ENCODE measurements at regions not wholly inside any gene's neighbourhood (a gene's known extent, or its start where the extent isn't known, plus 50 kb on each side); places are given as distances from the start of the nearest gene placed in this dataset.

DNA sequence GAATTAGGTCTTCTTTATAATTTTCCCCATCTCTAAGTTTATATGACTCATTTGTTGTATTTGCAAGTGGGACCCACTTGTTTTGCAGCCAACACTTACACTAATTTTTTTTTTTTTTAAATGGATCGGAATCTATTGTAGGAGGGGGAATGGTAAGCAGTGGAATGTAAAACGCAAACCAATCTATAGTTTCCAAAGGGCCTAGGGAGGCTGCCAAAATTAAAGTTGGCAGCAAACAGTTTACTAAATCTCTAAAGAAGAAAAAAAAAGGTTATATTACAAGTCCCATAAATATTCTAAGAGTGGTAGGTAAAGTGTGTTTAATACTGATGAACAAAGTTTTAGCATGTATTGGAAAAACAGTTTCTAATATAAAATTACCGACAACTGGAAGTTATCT is 416.8 kb upstream of the SALL1 start:
- Mint-ChIP-seq H3K27me3 (no peaks in the 10 kb centered on the region), H3K27ac (no peak overlapping the region), H3K4me3 (no peak overlapping the region), H3K36me3 (ENCODE audit: low read depth) (no peaks in the 10 kb centered on the region), H3K9me3 (peaks cover 14% of the 10 kb centered on the region), H3K4me1 (ENCODE audit: low read depth) (no peaks in the 10 kb centered on the region)
- no peak for DNase-seq

DNA sequence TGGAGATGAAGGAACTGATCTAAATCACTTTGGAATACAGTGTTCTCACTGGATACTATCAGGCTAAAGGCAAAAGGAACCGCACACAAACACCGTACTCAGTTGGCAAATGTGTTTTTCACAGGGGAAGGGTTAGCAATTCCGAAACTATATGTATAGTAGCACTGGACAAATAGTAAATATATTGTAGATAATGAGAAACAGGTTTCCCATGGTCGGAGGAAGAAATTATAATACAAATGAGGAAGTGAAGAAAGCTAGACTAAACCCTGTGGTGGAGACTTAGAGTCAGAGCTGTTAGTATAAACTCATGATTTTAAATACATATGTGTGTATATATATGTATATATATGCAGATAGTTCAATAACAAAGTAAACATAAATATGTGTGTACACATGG is 414.1 kb upstream of the SALL1 start:
- DNase-seq = no peak
- Mint-ChIP-seq H3K9me3 (peaks cover 9% of the 10 kb centered on the region), H3K36me3 (ENCODE audit: low read depth) (no peaks in the 10 kb centered on the region), H3K27me3 (no peaks in the 10 kb centered on the region), H3K4me3 (no peak overlapping the region), H3K27ac (no peak overlapping the region), H3K4me1 (ENCODE audit: low read depth) (no peaks in the 10 kb centered on the region)

DNA sequence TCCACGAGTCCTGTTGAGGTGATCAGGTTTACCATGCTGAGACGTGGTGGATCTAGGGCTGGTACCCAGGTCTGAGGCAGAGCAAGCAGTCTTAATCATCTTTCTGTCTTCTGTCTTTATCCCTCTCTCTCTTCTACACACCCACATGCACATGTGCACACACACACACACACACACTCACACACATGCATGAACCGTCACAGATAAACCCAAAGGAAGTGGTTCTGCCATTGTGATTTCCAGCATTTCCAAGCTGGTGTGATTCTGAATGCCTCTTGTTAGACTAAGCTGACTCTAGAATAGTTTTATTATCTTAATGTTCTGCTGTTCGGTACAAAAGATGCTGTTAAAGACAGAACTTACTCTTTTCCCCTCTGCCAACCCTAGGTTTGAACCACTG is 411.8 kb upstream of the SALL1 start:
- Mint-ChIP-seq H3K36me3 (ENCODE audit: low read depth) (no peaks in the 10 kb centered on the region), H3K4me3 (no peak overlapping the region), H3K4me1 (ENCODE audit: low read depth) (no peaks in the 10 kb centered on the region), H3K27ac (no peak overlapping the region), H3K9me3 (peaks cover 9% of the 10 kb centered on the region), H3K27me3 (no peaks in the 10 kb centered on the region)
- no peak for DNase-seq

DNA sequence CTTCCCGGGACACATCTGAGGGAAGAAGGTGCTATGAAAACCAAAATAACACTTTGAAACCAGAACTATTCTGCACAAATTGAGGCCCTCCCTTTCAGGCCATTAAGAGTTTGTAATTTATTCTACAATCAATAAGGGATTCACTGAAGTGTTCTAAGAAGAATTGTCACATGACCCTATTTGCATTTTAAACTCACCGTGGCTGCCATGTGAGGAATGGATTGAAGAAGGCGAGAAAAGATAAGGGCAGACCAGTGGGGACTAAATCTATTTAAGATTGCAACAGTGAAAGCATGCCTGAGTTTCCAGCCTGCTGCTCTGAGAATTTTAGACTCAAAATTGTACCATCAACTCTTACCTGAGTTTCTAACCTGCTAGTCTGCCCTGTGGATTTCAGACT is 408.8 kb upstream of the SALL1 start:
- no peak overlapping the region for H3K4me3 Mint-ChIP-seq
- H3K27me3 Mint-ChIP-seq = no peaks in the 10 kb centered on the region
- no peak for DNase-seq

DNA sequence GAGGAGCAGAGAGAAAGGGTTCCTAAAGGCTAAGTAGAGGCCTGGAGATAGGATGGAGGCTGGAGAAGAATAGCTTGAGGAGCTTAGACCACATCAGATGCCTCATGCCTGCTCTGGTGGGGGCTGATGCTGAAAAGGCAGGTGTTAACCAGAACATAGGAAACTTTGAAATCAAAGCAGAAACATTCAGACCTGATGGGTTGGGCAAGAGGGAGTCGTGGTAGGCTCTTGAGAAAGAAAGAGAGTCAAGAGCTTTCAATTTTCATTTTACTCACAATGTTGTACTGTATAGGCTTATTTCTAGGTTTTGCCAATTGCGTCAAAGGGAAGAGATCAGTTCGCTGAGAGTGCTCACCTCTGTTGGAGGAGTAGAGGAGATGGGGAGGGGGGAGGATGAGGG is 406.6 kb upstream of the SALL1 start:
- H3K9me3 Mint-ChIP-seq = no peaks in the 10 kb centered on the region
- no peaks in the 10 kb centered on the region for H3K36me3 Mint-ChIP-seq (ENCODE audit: low read depth)
- no peak overlapping the region for H3K27ac Mint-ChIP-seq
- no peaks in the 10 kb centered on the region for H3K27me3 Mint-ChIP-seq
- no peak for DNase-seq
- H3K4me1 Mint-ChIP-seq (ENCODE audit: low read depth) = no peaks in the 10 kb centered on the region
- H3K4me3 Mint-ChIP-seq = no peak overlapping the region

More for the DNA sequence above, 408.8 kb upstream of the SALL1 start:
- H3K36me3 Mint-ChIP-seq (ENCODE audit: low read depth) = no peaks in the 10 kb centered on the region
- H3K9me3 Mint-ChIP-seq = peaks cover 9% of the 10 kb centered on the region
- no peak overlapping the region for H3K27ac Mint-ChIP-seq
- no peaks in the 10 kb centered on the region for H3K4me1 Mint-ChIP-seq (ENCODE audit: low read depth)

DNA sequence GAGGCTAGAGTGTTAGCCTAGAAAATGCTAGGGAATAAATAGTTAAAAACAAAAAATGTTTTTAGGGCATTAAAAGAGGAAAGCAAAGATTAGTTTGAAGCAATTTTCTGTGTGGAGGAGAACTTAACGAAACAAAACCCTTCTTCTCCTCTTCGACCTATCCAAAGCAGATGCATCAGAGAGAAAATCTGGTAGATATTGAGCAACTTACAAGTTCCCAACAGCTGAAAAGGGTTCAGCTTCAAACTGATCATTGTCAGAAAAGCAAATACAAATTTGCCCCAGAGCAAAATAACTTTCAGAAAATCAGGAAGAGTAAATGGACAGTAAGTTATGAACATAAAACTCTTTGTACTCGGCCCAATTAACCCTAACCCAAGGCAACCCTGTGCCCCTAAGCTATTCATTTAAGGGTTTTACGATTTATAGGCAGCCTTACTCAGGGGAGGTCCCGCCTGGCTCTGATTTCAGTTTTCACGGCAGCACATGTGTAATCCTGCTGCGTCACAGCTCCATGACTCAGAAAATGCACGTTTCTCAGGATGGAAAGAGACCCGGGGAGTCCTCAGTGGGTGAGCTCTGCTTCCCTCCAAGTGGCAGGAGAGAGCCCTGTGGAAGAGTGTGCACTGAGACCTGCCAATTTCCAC is 405.7 kb upstream of the SALL1 start:
- H3K27ac Mint-ChIP-seq = no peak overlapping the region
- H3K36me3 Mint-ChIP-seq (ENCODE audit: low read depth) = no peaks in the 10 kb centered on the region
- no peak overlapping the region for H3K4me3 Mint-ChIP-seq
- no peaks in the 10 kb centered on the region for H3K27me3 Mint-ChIP-seq
- no peaks in the 10 kb centered on the region for H3K9me3 Mint-ChIP-seq
- DNase-seq = no peak
- no peaks in the 10 kb centered on the region for H3K4me1 Mint-ChIP-seq (ENCODE audit: low read depth)

DNA sequence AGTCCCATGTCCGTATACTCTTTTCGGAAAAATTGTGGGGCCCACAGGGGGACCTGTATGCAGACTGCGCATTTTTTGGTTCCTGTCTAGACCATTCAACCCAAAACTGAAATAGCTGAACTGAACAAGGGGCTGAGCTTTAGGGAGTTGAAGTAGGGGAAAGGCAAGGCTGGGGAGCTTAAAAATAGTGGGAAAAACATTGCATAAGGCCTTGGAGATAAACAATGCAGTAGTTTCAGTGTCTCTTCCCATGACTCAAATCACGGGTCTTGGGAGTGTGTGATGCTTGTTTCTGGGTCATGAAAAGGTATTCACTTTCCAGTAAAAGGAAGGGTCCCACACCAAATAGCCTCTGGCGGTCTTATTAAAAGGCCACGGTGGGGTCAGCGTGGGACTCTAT is 402.8 kb upstream of the SALL1 start:
- Mint-ChIP-seq H3K4me3 (no peak overlapping the region), H3K9me3 (no peaks in the 10 kb centered on the region), H3K36me3 (ENCODE audit: low read depth) (no peaks in the 10 kb centered on the region), H3K27me3 (no peaks in the 10 kb centered on the region), H3K27ac (no peak overlapping the region), H3K4me1 (ENCODE audit: low read depth) (no peaks in the 10 kb centered on the region)
- DNase-seq = no peak

DNA sequence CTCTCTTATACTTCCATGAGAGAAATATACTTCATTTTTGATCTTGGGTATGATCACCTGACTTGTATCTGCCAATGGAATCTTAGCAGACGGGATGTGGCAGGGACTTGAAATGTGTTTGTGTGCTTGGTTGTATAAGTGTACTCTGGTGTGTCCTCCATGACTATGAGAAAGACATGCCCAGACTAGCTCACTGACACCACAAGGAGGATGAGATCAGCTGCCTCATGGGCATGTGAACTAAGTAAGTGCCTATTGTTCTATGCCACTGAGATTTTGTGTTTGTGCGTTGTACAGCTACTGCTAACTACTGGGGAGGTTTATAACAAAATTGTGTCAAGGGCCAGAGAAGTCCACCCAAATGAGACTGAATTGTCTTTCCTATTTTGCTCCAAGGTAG is 402.2 kb upstream of the SALL1 start:
- H3K4me1 Mint-ChIP-seq (ENCODE audit: low read depth) = no peaks in the 10 kb centered on the region
- H3K27me3 Mint-ChIP-seq = no peaks in the 10 kb centered on the region
- H3K36me3 Mint-ChIP-seq (ENCODE audit: low read depth) = no peaks in the 10 kb centered on the region
- no peak overlapping the region for H3K4me3 Mint-ChIP-seq
- DNase-seq = no peak
- no peak overlapping the region for H3K27ac Mint-ChIP-seq
- no peaks in the 10 kb centered on the region for H3K9me3 Mint-ChIP-seq

DNA sequence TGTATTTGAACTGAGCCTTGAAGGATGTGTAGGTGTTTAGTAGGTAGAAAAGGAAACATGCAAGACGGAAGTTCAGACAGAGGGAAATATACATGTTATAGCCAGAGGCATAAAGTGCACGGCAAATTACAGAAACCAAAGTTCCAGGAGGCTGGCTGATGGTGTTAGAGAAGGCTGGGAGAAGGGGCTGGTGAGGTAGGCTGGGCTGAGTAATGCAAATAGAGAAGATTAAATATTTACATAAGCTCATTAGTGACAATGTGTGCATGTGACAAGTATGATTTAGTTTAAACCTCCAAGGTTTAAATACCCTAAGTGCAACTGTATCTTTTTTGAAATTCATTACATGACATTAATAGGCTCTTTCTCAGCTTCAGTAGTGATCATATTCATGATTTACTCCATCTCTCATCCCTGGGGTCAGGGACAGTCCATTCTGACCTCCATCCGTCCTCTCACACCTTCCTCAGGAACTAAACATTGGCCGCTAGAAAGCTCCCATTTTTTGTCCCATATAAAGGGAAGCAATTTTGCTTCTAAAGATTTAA is 399.8 kb upstream of the SALL1 start:
- H3K4me1 Mint-ChIP-seq (ENCODE audit: low read depth) = no peaks in the 10 kb centered on the region
- no peak for DNase-seq
- H3K36me3 Mint-ChIP-seq (ENCODE audit: low read depth) = no peaks in the 10 kb centered on the region
- no peaks in the 10 kb centered on the region for H3K27me3 Mint-ChIP-seq
- no peak overlapping the region for H3K4me3 Mint-ChIP-seq
- H3K9me3 Mint-ChIP-seq = peaks cover 2% of the 10 kb centered on the region
- no peak overlapping the region for H3K27ac Mint-ChIP-seq

DNA sequence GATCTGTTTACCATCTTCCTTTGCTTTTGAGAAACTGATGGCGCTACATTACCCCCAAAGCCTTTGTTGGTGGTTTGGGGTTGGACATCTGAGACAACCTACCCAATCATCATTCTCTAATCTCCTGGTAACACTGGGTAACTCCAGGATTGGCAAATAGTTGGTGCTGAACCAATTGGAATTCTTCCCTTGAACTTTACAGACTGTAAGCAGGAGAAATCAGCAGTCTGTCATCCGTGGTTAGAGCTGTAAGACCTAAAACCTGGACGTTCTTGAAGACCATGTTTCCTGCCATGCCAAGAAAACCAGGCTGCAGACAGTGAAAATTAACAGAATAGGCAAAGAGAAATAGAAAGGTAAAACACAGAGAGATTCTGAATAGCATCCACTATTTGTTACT is 398.8 kb upstream of the SALL1 start:
- Mint-ChIP-seq H3K27ac (no peak overlapping the region), H3K36me3 (ENCODE audit: low read depth) (no peaks in the 10 kb centered on the region), H3K27me3 (no peaks in the 10 kb centered on the region), H3K9me3 (peaks cover 2% of the 10 kb centered on the region), H3K4me1 (ENCODE audit: low read depth) (no peaks in the 10 kb centered on the region), H3K4me3 (no peak overlapping the region)
- DNase-seq = no peak

DNA sequence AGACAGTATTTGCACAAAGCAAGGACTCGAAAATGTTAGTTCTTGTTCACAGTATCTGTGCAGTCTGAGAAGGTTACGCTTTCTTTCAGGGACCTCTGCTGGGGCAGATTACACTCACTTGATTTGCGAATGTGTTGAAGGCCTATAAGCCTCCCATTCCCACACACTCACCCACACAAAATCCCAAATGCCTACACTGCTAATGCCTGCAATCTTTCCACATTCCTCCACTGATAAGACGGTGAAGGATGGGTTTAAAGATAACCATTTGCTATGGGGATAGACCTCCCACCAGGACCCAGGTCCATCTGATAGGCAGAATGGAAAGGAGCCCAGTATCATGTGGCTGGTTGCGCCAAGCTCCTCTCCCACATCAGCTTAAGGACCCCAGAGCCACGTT is 394.9 kb upstream of the SALL1 start:
- DNase-seq = no peak
- H3K4me1 Mint-ChIP-seq (ENCODE audit: low read depth) = no peaks in the 10 kb centered on the region
- no peaks in the 10 kb centered on the region for H3K36me3 Mint-ChIP-seq (ENCODE audit: low read depth)
- peaks cover 2% of the 10 kb centered on the region for H3K9me3 Mint-ChIP-seq
- no peak overlapping the region for H3K4me3 Mint-ChIP-seq
- H3K27ac Mint-ChIP-seq = no peak overlapping the region
- H3K27me3 Mint-ChIP-seq = no peaks in the 10 kb centered on the region

DNA sequence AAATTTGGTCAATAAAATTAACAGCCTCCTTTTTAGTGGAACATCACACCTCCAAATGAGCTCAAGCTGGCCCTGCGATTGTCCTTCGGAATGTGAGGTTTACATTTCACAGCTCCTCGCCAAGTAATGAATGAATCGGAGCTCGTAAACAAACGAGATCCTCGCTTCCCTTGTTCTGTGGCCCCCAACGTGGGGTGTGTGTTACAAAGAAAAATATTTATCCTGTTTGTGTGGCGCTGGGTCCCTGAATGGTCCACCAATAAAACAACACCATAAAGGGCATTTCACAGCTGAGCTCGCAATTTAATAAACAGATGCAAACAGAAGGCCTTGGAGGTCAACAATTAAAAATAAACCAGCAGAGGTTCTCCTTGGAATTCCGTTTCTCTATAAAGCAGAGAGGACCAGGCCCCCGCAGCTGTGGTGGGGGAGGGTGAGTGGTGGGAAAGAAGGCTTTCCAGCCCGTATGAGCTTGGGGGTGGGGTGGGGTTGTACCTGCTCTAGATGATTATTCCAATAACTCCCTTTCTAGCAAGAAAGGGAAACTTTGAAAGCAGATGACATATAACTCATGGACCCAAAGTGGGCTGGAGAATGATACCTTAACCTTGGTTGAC is 393.9 kb upstream of the SALL1 start:
- Mint-ChIP-seq H3K9me3 (peaks cover 5% of the 10 kb centered on the region), H3K27me3 (no peaks in the 10 kb centered on the region), H3K4me3 (no peak overlapping the region), H3K27ac (no peak overlapping the region), H3K4me1 (ENCODE audit: low read depth) (no peaks in the 10 kb centered on the region), H3K36me3 (ENCODE audit: low read depth) (no peaks in the 10 kb centered on the region)
- DNase-seq = no peak

DNA sequence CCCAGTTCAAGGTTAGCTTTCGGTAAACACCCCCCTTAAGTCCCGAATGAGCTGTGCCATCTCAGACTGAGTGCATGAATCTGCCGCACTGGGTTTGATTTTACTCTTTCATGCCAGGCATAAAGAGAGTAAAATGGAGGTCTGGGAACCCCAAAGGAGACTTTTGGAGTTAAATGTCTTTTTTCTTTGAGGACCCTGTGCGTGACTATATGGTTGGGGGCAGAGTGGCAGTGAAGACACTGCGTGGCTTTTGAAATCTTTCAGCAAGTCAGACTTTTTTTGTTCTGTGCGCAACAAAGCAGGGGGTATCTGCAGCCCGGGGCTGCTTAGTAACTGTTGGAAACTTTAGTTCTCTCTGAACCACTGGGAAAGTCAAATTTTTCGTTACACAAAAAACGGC is 392.9 kb upstream of the SALL1 start:
- H3K4me3 Mint-ChIP-seq = no peak overlapping the region
- H3K4me1 Mint-ChIP-seq (ENCODE audit: low read depth) = no peaks in the 10 kb centered on the region
- H3K9me3 Mint-ChIP-seq = peaks cover 5% of the 10 kb centered on the region
- H3K27me3 Mint-ChIP-seq = no peaks in the 10 kb centered on the region
- DNase-seq = no peak
- H3K27ac Mint-ChIP-seq = no peak overlapping the region
- no peaks in the 10 kb centered on the region for H3K36me3 Mint-ChIP-seq (ENCODE audit: low read depth)

DNA sequence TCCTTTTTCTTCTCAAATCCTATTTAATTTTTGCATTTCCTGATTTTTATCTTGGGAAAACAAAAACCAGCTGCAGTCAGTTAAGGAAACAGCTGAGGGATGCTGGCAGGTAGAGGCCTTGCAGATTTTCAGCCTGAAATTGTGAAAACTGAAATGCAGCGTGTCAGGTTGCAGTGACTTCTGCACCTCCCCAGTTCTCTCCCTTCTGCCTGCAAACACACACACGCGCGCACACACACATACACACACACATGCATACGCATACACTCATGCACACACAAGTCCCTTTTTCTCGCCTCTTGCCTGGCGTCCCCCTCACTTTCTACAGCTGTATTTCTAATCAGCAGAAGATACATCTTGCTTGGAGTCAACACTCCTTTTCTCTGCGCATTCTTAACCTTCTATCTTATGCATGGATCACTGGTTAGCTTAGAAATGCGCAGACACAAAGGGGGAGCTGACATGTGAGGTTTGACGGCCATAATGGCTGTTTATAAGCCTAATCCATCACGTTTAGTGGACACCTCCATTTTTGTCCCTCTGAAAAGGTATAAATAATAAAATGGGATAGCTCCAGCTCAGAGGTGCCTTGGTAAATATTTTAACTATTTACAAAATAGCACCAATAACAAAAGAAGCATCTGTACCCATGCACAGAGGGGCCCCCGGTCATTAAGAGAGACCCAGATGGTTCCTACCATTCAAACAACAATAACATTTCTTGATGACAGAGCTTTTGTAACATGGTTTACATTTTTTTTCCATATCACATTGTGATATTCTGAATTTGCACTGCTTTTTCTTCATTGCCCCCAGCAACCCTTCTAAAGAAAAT is 392.1 kb upstream of the SALL1 start:
- DNase-seq = no peak
- Mint-ChIP-seq H3K36me3 (ENCODE audit: low read depth) (no peaks in the 10 kb centered on the region), H3K4me1 (ENCODE audit: low read depth) (no peaks in the 10 kb centered on the region), H3K27ac (no peak overlapping the region), H3K4me3 (no peak overlapping the region), H3K27me3 (no peaks in the 10 kb centered on the region), H3K9me3 (peaks cover 5% of the 10 kb centered on the region)

DNA sequence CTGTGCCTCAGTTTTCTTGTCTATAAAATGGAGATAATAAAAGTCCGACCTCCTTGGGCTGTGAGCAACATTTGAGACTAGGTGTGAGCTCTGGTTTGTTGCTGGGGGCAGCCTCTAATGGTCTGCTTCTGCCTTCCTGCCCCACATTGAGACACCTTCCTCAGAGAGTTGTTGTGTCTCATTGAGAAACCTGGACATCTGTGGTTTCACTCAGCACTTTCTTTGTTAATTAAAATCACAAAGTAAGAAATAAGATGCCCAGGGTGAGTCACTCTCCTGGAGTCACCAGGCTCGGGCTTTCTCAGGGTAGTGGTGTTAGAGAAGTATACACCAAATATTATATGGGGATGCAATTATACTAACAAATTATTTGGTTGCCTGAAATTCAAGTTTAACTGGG is 389.2 kb upstream of the SALL1 start:
- H3K4me3 Mint-ChIP-seq = no peak overlapping the region
- DNase-seq = no peak

More for the DNA sequence above, 389.2 kb upstream of the SALL1 start:
- Mint-ChIP-seq H3K27me3 (no peaks in the 10 kb centered on the region), H3K4me1 (ENCODE audit: low read depth) (no peaks in the 10 kb centered on the region), H3K27ac (no peak overlapping the region), H3K36me3 (ENCODE audit: low read depth) (no peaks in the 10 kb centered on the region), H3K9me3 (peaks cover 10% of the 10 kb centered on the region)
